Ishikawa (cell line): ENCODE measurements at regions not wholly inside any gene's neighbourhood (a gene's known extent, or its start where the extent isn't known, plus 50 kb on each side); places are given as distances from the start of the nearest gene placed in this dataset.

Source experiments
- CEBPB ChIP-seq: IDR thresholded peaks from 2 replicates; pipeline ENCODE4 v1.6.1; 2012
- CREB1 ChIP-seq: IDR thresholded peaks from 2 replicates; pipeline ENCODE4 v1.6.1; 2012; ENCODE audit warnings: low read depth
- EGR1 ChIP-seq: IDR thresholded peaks from 2 replicates; pipeline ENCODE4 v1.6.1; 2012
- EP300 ChIP-seq: IDR thresholded peaks from 2 replicates; pipeline ENCODE4 v1.6.1; 2012; ENCODE audit warnings: borderline replicate concordance
- FOXM1 ChIP-seq: IDR thresholded peaks from 2 replicates; pipeline ENCODE4 v1.6.1; 2012; ENCODE audit warnings: low read depth, borderline replicate concordance
- MAX ChIP-seq: IDR thresholded peaks from 2 replicates; pipeline ENCODE4 v1.6.1; 2012
- NFIC ChIP-seq: IDR thresholded peaks from 2 replicates; pipeline ENCODE4 v1.6.1; 2012
- RAD21 ChIP-seq: IDR thresholded peaks from 2 replicates; pipeline ENCODE4 v1.6.1; 2012; ENCODE audit warnings: low read depth
- REST ChIP-seq: IDR thresholded peaks from 2 replicates; pipeline ENCODE4 v1.6.1; 2012; ENCODE audit warnings: low read depth, mild to moderate bottlenecking
- TAF1 ChIP-seq: IDR thresholded peaks from 2 replicates; pipeline ENCODE4 v1.6.1; 2012; ENCODE audit warnings: low read depth, mild to moderate bottlenecking
- TCF12 ChIP-seq: IDR thresholded peaks from 2 replicates; pipeline ENCODE4 v1.6.1; 2012; ENCODE audit warnings: low read depth
- TEAD4 ChIP-seq: IDR thresholded peaks from 2 replicates; pipeline ENCODE4 v1.6.1; 2012
- USF1 ChIP-seq: IDR thresholded peaks from 2 replicates; pipeline ENCODE4 v1.6.1; 2012
- YY1 ChIP-seq: IDR thresholded peaks from 2 replicates; pipeline ENCODE4 v1.6.1; 2012; ENCODE audit warnings: low read depth
- ZBTB7A ChIP-seq: IDR thresholded peaks from 2 replicates; pipeline ENCODE4 v1.6.1; 2012; ENCODE audit warnings: low read depth

- TF ChIP-seq CREB1 (no peak), NFIC (peak; percentile 41; the same call in 1 of the 2 replicates)
Observed at GRCh38 chr13:84126671-84127171, 244.4 kb upstream of the SLITRK1 start.

GRCh38 chr13:84121456-84121855, 239.2 kb upstream of the SLITRK1 start:
- no peak for TF ChIP-seq NFIC
- TF ChIP-seq REST, result 0 out of 2 replicates have a peak, but pooled peaks have one; percentile 7

- TF ChIP-seq EGR1 (no peak), USF1 (no peak), CEBPB (no peak), RAD21 (no peak), MAX (no peak), NFIC (no peak), TAF1 (no peak), TCF12 (no peak), CREB1 (no peak), REST (no peak), YY1 (no peak), TEAD4 (no peak), ZBTB7A (no peak), FOXM1 (no peak)
Observed at GRCh38 chr13:84118839-84119409, 236.7 kb upstream of the SLITRK1 start.

- no peak for TF ChIP-seq CEBPB
- no peak for TF ChIP-seq REST
- no peak for TF ChIP-seq TAF1
- TF ChIP-seq EGR1, result no peak
- TF ChIP-seq CREB1, result no peak
- no peak for TF ChIP-seq NFIC
- no peak for TF ChIP-seq MAX
- TF ChIP-seq USF1, result no peak
- TF ChIP-seq TEAD4, result no peak
- no peak for TF ChIP-seq RAD21
- no peak for TF ChIP-seq ZBTB7A
- TF ChIP-seq EP300, result no peak
- TF ChIP-seq YY1, result no peak
- TF ChIP-seq TCF12, result no peak
- TF ChIP-seq FOXM1, result no peak
Observed at GRCh38 chr13:84098273-84098672, 216.0 kb upstream of the SLITRK1 start.

GRCh38 chr13:84097148-84097547, 214.9 kb upstream of the SLITRK1 start:
- TF ChIP-seq YY1 (no peak), MAX (no peak), TEAD4 (no peak), NFIC (no peak), EGR1 (no peak), REST (no peak), ZBTB7A (no peak), TCF12 (no peak), EP300 (no peak), CREB1 (no peak), RAD21 (no peak)
